Parathyroid adenoma (tissue), 2 donors: ENCODE measurements at regions not wholly inside any gene's neighbourhood (a gene's known extent, or its start where the extent isn't known, plus 50 kb on each side); places are given as distances from the start of the nearest gene placed in this dataset.
"Not testable (repeated sequence)": the region's sequence is repeated elsewhere in the genome, so short reads cannot be mapped to it uniquely, and the experiment has no call there.

Experiments
- H2AFZ ChIP-seq: fragments of 300-600 bp; sonication (generic); one replicate; pipeline ENCODE4 v1.7.0; 2017; ENCODE audit warnings: antibody characterized with exemption, mild to moderate bottlenecking
- H3K27ac ChIP-seq: fragments of 300-600 bp; sonication (generic); one replicate; pipeline ENCODE4 v1.7.0; 2017
- H3K27me3 ChIP-seq: fragments of 300-600 bp; sonication (generic); one replicate; pipeline ENCODE4 v1.7.0; 2017; ENCODE audit warnings: low read length; ENCODE audit not compliant: control insufficient read depth, insufficient read depth
- H3K36me3 ChIP-seq: fragments of 300-600 bp; sonication (generic); one replicate; pipeline ENCODE4 v1.7.0; 2017; ENCODE audit warnings: low read length; ENCODE audit not compliant: control insufficient read depth, insufficient read depth
- H3K4me1 ChIP-seq: fragments of 300-600 bp; sonication (generic); one replicate; pipeline ENCODE4 v1.7.0; 2017; ENCODE audit warnings: control low read depth
- H3K4me2 ChIP-seq: fragments of 300-600 bp; sonication (generic); one replicate; pipeline ENCODE4 v1.7.0; 2017; ENCODE audit warnings: low read length
- H3K4me3 ChIP-seq: fragments of 300-600 bp; sonication (generic); one replicate; pipeline ENCODE4 v1.7.0; 2017; ENCODE audit warnings: low read depth, low read length
- H3K79me2 ChIP-seq: fragments of 300-600 bp; sonication (generic); one replicate; pipeline ENCODE4 v1.7.0; 2017; ENCODE audit warnings: control low read depth
- H3K9ac ChIP-seq: fragments of 300-600 bp; sonication (generic); one replicate; pipeline ENCODE4 v1.7.0; 2017; ENCODE audit warnings: mild to moderate bottlenecking
- H3K9me3 ChIP-seq: fragments of 300-600 bp; sonication (generic); one replicate; pipeline ENCODE4 v1.7.0; 2017; ENCODE audit warnings: low read length; ENCODE audit not compliant: control insufficient read depth
- CTCF ChIP-seq: fragments of 300-600 bp; sonication (generic); IDR thresholded peaks from one replicate; pipeline ENCODE4 v1.7.0; 2017; ENCODE audit warnings: antibody characterized with exemption, mild to moderate bottlenecking
- donor health status: primary hyperparathyroidism.

- no peaks in the 10 kb centered on the region for H3K36me3 ChIP-seq
- H3K9me3 ChIP-seq = no peaks in the 10 kb centered on the region
- no peaks in the 10 kb centered on the region for H3K4me1 ChIP-seq
- H3K79me2 ChIP-seq = no peaks in the 10 kb centered on the region
- H3K9ac ChIP-seq = no peak overlapping the region
- no peak overlapping the region for H3K27ac ChIP-seq
- H3K4me2 ChIP-seq = no peak overlapping the region
- no peak overlapping the region for H2AFZ ChIP-seq
- no peak overlapping the region for H3K4me3 ChIP-seq
- no peaks in the 10 kb centered on the region for H3K27me3 ChIP-seq
- no peak for TF ChIP-seq CTCF
These were observed 73.7 kb upstream of the CADPS start for GRCh38 chr3:62948921-62949320.

GRCh38 chr3:62950210-62950609 is 75.0 kb upstream of the CADPS start:
- TF ChIP-seq CTCF = no peak
- Histone ChIP-seq H3K4me1 (no peaks in the 10 kb centered on the region), H3K9ac (no peak overlapping the region), H2AFZ (no peak overlapping the region), H3K79me2 (no peaks in the 10 kb centered on the region), H3K9me3 (no peaks in the 10 kb centered on the region), H3K27me3 (no peaks in the 10 kb centered on the region), H3K27ac (no peak overlapping the region), H3K4me3 (no peak overlapping the region), H3K4me2 (no peak overlapping the region), H3K36me3 (no peaks in the 10 kb centered on the region)

- no peak overlapping the region for H3K4me3 ChIP-seq
- no peaks in the 10 kb centered on the region for H3K36me3 ChIP-seq
- H3K27ac ChIP-seq = no peak overlapping the region
- no peak overlapping the region for H2AFZ ChIP-seq
- H3K9me3 ChIP-seq = no peaks in the 10 kb centered on the region
- no peaks in the 10 kb centered on the region for H3K27me3 ChIP-seq
- no peak overlapping the region for H3K4me2 ChIP-seq
- H3K9ac ChIP-seq = no peak overlapping the region
- TF ChIP-seq CTCF = no peak
- H3K79me2 ChIP-seq = no peaks in the 10 kb centered on the region
- no peaks in the 10 kb centered on the region for H3K4me1 ChIP-seq
These were observed 75.9 kb upstream of the CADPS start for GRCh38 chr3:62951037-62951613.

- H3K4me1 ChIP-seq, H3K4me2 ChIP-seq, H3K79me2 ChIP-seq: not testable (repeated sequence)
These were observed 76.7 kb upstream of the CADPS start for GRCh38 chr3:62951880-62952279.

GRCh38 chr3:62954580-62954979 is 79.4 kb upstream of the CADPS start:
- H3K79me2 ChIP-seq = no peaks in the 10 kb centered on the region
- H3K36me3 ChIP-seq = no peaks in the 10 kb centered on the region
- no peak for TF ChIP-seq CTCF
- no peaks in the 10 kb centered on the region for H3K9me3 ChIP-seq
- H2AFZ ChIP-seq = no peak overlapping the region
- H3K4me3 ChIP-seq = no peak overlapping the region
- no peak overlapping the region for H3K27ac ChIP-seq
- no peaks in the 10 kb centered on the region for H3K27me3 ChIP-seq
- no peak overlapping the region for H3K9ac ChIP-seq
- H3K4me2 ChIP-seq = no peak overlapping the region
- H3K4me1 ChIP-seq = no peaks in the 10 kb centered on the region

More at GRCh38 chr3:62951880-62952279, 76.7 kb upstream of the CADPS start:
- H3K36me3 ChIP-seq, H3K27ac ChIP-seq, H3K27me3 ChIP-seq, H3K4me3 ChIP-seq, H3K9ac ChIP-seq, H3K9me3 ChIP-seq, H2AFZ ChIP-seq: not testable (repeated sequence)
